Small intestine (tissue), 7 donors: ENCODE measurements at regions not wholly inside any gene's neighbourhood (a gene's known extent, or its start where the extent isn't known, plus 50 kb on each side); places are given as distances from the start of the nearest gene placed in this dataset.

Experiments
- DNase-seq, 2 donors: peaks; one replicate each; pipeline versions ENCODE4 v3.0.0 to v3.0.0-alpha.2; 2013
- FAIRE-seq: peaks from 2 replicates; lab custom pipeline; 2012; peaks lifted over from hg19 to GRCh38; lab: Jason Lieb, UNC
- H3K27ac ChIP-seq, 3 donors: one replicate each; pipeline ENCODE4 v1.5.1; 2013; ENCODE audit warnings: low read length in 2 of 3, mild to moderate bottlenecking in 2 of 3, control low read depth in 1 of 3, inconsistent platforms in 1 of 3, low read depth in 1 of 3, moderate library complexity in 1 of 3
- H3K27me3 ChIP-seq, 3 donors: one replicate each; pipeline ENCODE4 v1.6.1; 2013; ENCODE audit warnings: low read length in 3 of 3, inconsistent platforms in 1 of 3; ENCODE audit not compliant: control insufficient read depth in 3 of 3, insufficient read depth in 3 of 3
- H3K36me3 ChIP-seq, 3 donors: one replicate each; pipeline ENCODE4 v1.6.1; 2013; ENCODE audit warnings: low read length in 3 of 3, inconsistent platforms in 1 of 3, low read depth in 1 of 3, mild to moderate bottlenecking in 1 of 3, moderate library complexity in 1 of 3; ENCODE audit not compliant: control insufficient read depth in 3 of 3, insufficient read depth in 2 of 3
- H3K4me1 ChIP-seq, 3 donors: one replicate each; pipeline ENCODE4 v1.6.1; 2013; ENCODE audit warnings: low read length in 2 of 3, inconsistent platforms in 1 of 3, low read depth in 1 of 3, mild to moderate bottlenecking in 1 of 3, moderate library complexity in 1 of 3; ENCODE audit not compliant: control insufficient read depth in 3 of 3, insufficient read depth in 2 of 3
- H3K4me3 ChIP-seq, 3 donors: one replicate each; pipeline ENCODE4 v1.5.1; 2013; ENCODE audit warnings: low read length in 3 of 3, control low read depth in 1 of 3, inconsistent platforms in 1 of 3, low read depth in 1 of 3, mild to moderate bottlenecking in 1 of 3, moderate library complexity in 1 of 3
- H3K9me3 ChIP-seq, 2 donors: one replicate each; pipeline ENCODE4 v1.6.1; 2013; ENCODE audit warnings: low read depth in 1 of 2, low read length in 1 of 2; ENCODE audit not compliant: control insufficient read depth in 2 of 2, insufficient read depth in 1 of 2
- WGBS, 3 donors: extraction: QIAGEN DNeasy Blood & Tissue Kit; methylation state at CpG; one replicate each; pipeline ENCODE4 v1.1.7; 2013; 5-methylcytosine and 5-hydroxymethylcytosine counted together
- donor health status: healthy with polysubstance abuse.
- donor health status: control.
- donor health status: control.
- donor health status: Bipolar disorder and iron deficiency.
- donor health status: healthy.

GRCh38 chr3:99332276-99332675, 306.1 kb upstream of the COL8A1 start:
- 47 to 71% (median 53%) methylated on average over 2 of the region's 2 CpGs for WGBS, 3 donors
- Histone ChIP-seq H3K36me3 (no peaks in the 10 kb centered on the region), H3K9me3 (no peaks in the 10 kb centered on the region), H3K4me3 (no peak overlapping the region), H3K27me3 (no peaks in the 10 kb centered on the region), H3K27ac (no peak overlapping the region), H3K4me1 (no peaks in the 10 kb centered on the region)
- DNase-seq: no peak
- FAIRE-seq: no peak

GRCh38 chr3:99330924-99331532, 307.4 kb upstream of the COL8A1 start:
- FAIRE-seq (no peak), DNase-seq (no peak)
- no peak overlapping the region for H3K4me3 ChIP-seq
- H3K27ac ChIP-seq: no peak overlapping the region
- no peaks in the 10 kb centered on the region for H3K36me3 ChIP-seq
- H3K4me1 ChIP-seq: no peaks in the 10 kb centered on the region
- 82 to 96% (median 95%) methylated on average over 1 of the region's 1 CpG for WGBS, 3 donors
- H3K27me3 ChIP-seq: no peaks in the 10 kb centered on the region
- H3K9me3 ChIP-seq: no peaks in the 10 kb centered on the region

- H3K4me3 ChIP-seq: no peak overlapping the region
- 33 to 59% (median 52%) methylated on average over 2 of the region's 2 CpGs for WGBS, 3 donors
- no peaks in the 10 kb centered on the region for H3K36me3 ChIP-seq
- H3K4me1 ChIP-seq: no peaks in the 10 kb centered on the region
- no peak for FAIRE-seq
- H3K27ac ChIP-seq: no peak overlapping the region
- DNase-seq: no peak
- no peaks in the 10 kb centered on the region for H3K27me3 ChIP-seq
- H3K9me3 ChIP-seq: no peaks in the 10 kb centered on the region
These were observed 308.1 kb upstream of the COL8A1 start for GRCh38 chr3:99330281-99330680.

- Histone ChIP-seq H3K36me3 (no peaks in the 10 kb centered on the region), H3K9me3 (no peaks in the 10 kb centered on the region), H3K4me1 (no peaks in the 10 kb centered on the region), H3K27me3 (no peaks in the 10 kb centered on the region), H3K4me3 (no peak overlapping the region), H3K27ac (no peak overlapping the region)
- WGBS, 3 donors: 61 to 77% (median 62%) methylated on average over 4 of the region's 4 CpGs
- FAIRE-seq (no peak), DNase-seq (no peak)
These were observed 313.0 kb upstream of the COL8A1 start for GRCh38 chr3:99325402-99325801.

- no peak for DNase-seq
- no peak for FAIRE-seq
- Histone ChIP-seq H3K27ac (no peak overlapping the region), H3K9me3 (no peaks in the 10 kb centered on the region), H3K4me1 (no peaks in the 10 kb centered on the region), H3K27me3 (no peaks in the 10 kb centered on the region), H3K36me3 (no peaks in the 10 kb centered on the region), H3K4me3 (no peak overlapping the region)
- WGBS, 3 donors: 25 to 42% (median 32%) methylated on average over 3 of the region's 3 CpGs
These were observed 313.7 kb upstream of the COL8A1 start for GRCh38 chr3:99324636-99325203.

GRCh38 chr3:99323940-99324339, 314.5 kb upstream of the COL8A1 start:
- DNase-seq (no peak), FAIRE-seq (no peak)
- no peaks in the 10 kb centered on the region for H3K27me3 ChIP-seq
- H3K27ac ChIP-seq: no peak overlapping the region
- H3K4me1 ChIP-seq: no peaks in the 10 kb centered on the region
- no peaks in the 10 kb centered on the region for H3K9me3 ChIP-seq
- no peak overlapping the region for H3K4me3 ChIP-seq
- no peaks in the 10 kb centered on the region for H3K36me3 ChIP-seq
- 87 to 91% (median 89%) methylated on average over 1 of the region's 1 CpG for WGBS, 3 donors

GRCh38 chr3:99322551-99322950, 315.8 kb upstream of the COL8A1 start:
- Histone ChIP-seq H3K4me3 (no peak overlapping the region), H3K4me1 (no peaks in the 10 kb centered on the region), H3K36me3 (no peaks in the 10 kb centered on the region), H3K27me3 (no peaks in the 10 kb centered on the region), H3K27ac (no peak overlapping the region), H3K9me3 (no peaks in the 10 kb centered on the region)
- DNase-seq (no peak), FAIRE-seq (no peak)

GRCh38 chr3:99321261-99321660, 317.1 kb upstream of the COL8A1 start:
- H3K27ac ChIP-seq: no peak overlapping the region
- H3K4me1 ChIP-seq: no peaks in the 10 kb centered on the region
- H3K4me3 ChIP-seq: no peak overlapping the region
- 54 to 77% (median 58%) methylated on average over 1 of the region's 1 CpG for WGBS, 3 donors
- H3K36me3 ChIP-seq: no peaks in the 10 kb centered on the region
- H3K9me3 ChIP-seq: no peaks in the 10 kb centered on the region
- DNase-seq (no peak), FAIRE-seq (no peak)
- no peaks in the 10 kb centered on the region for H3K27me3 ChIP-seq

GRCh38 chr3:99319961-99320360, 318.4 kb upstream of the COL8A1 start:
- DNase-seq (no peak), FAIRE-seq (no peak)
- Histone ChIP-seq H3K4me1 (no peaks in the 10 kb centered on the region), H3K4me3 (no peak overlapping the region), H3K27ac (no peak overlapping the region), H3K9me3 (no peaks in the 10 kb centered on the region), H3K36me3 (no peaks in the 10 kb centered on the region), H3K27me3 (no peaks in the 10 kb centered on the region)
- WGBS, 3 donors: 60 to 84% (median 81%) methylated on average over 2 of the region's 2 CpGs
